ENCODE measurements at regions not wholly inside any gene's neighbourhood (a gene's known extent, or its start where the extent isn't known, plus 50 kb on each side); places are given as distances from the start of the nearest gene placed in this dataset.
"Not testable (repeated sequence)": the region's sequence is repeated elsewhere in the genome, so short reads cannot be mapped to it uniquely, and the experiment has no call there.

DNA sequence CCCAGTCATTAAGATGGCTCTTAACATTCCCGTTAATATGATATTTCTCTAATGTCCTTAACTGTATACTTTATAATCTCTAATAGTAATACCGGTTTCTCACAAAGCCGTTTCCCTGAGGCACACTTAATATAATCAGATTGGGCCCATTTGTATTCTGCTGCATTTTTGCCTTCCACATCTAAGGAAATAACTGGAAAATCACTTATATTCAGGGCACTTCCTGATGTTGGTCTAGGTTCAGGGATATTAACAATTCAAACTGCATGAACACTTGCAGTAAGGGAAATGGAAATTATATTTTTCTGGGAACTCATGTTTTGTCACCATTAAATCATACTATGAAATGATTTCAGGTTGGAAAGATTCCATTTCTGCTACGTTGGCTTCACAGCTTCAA, 119.8 kb downstream of the TPR start:
- Histone ChIP-seq H3K36me3 (ENCODE audit: insufficient read depth, low read length) (no peaks in the 10 kb centered on the region), H3K27ac (ENCODE audit: low read depth, low read length) (no peak overlapping the region), H3K27me3 (ENCODE audit: insufficient read depth, low read length) (no peaks in the 10 kb centered on the region), H3K9me3 (ENCODE audit: control insufficient read depth in 1 of 2, low read length in 2 of 2) (no peaks in the 10 kb centered on the region), H3K4me3 (ENCODE audit: low read length in 2 of 2) (no peak overlapping the region), H3K4me1 (ENCODE audit: insufficient read depth, low read length) (no peaks in the 10 kb centered on the region)
- peaks cover 0 to 12% (median 6%) of the 10 kb centered on the region in 8 donors for H3K9me3 Mint-ChIP-seq
- no peaks in the 10 kb centered on the region for H3K4me1 Mint-ChIP-seq
- no peaks in the 10 kb centered on the region for H3K36me3 Mint-ChIP-seq
- POLR2A ChIA-PET (ENCODE audit: partially characterized antibody), result no interaction called here
- CTCF ChIA-PET (ENCODE audit: partially characterized antibody), result no interaction called here
- no peak overlapping the region for H3K27ac Mint-ChIP-seq
- DNase-seq, result no peak
- H3K27me3 Mint-ChIP-seq, result peaks cover 3 to 7% of the 10 kb centered on the region in 2 donors
- no peak overlapping the region for H3K4me3 Mint-ChIP-seq
- intact Hi-C loops (cut with micrococcal nuclease), result no loop called here

GRCh38 chr1:186250529-186250928, 124.5 kb downstream of the TPR start:
- Histone ChIP-seq H3K27ac (ENCODE audit: low read depth, low read length) (no peak overlapping the region), H3K36me3 (ENCODE audit: insufficient read depth, low read length) (no peaks in the 10 kb centered on the region), H3K4me1 (ENCODE audit: insufficient read depth, low read length) (no peaks in the 10 kb centered on the region), H3K27me3 (ENCODE audit: insufficient read depth, low read length) (no peaks in the 10 kb centered on the region), H3K9me3 (ENCODE audit: control insufficient read depth in 1 of 2, low read length in 2 of 2) (no peaks in the 10 kb centered on the region), H3K4me3 (ENCODE audit: low read length in 2 of 2) (no peak overlapping the region)
- no peak for DNase-seq
- H3K27ac Mint-ChIP-seq, result no peak overlapping the region
- no peaks in the 10 kb centered on the region for H3K4me1 Mint-ChIP-seq
- H3K27me3 Mint-ChIP-seq, result peaks cover 1 to 3% of the 10 kb centered on the region in 2 donors
- peaks cover 2 to 23% (median 10%) of the 10 kb centered on the region in 8 donors for H3K9me3 Mint-ChIP-seq
- intact Hi-C loops (cut with micrococcal nuclease), result no loop called here
- ChIA-PET POLR2A (ENCODE audit: partially characterized antibody) (no interaction called here), CTCF (ENCODE audit: partially characterized antibody) (no interaction called here)
- no peak overlapping the region for H3K4me3 Mint-ChIP-seq
- no peaks in the 10 kb centered on the region for H3K36me3 Mint-ChIP-seq

DNA sequence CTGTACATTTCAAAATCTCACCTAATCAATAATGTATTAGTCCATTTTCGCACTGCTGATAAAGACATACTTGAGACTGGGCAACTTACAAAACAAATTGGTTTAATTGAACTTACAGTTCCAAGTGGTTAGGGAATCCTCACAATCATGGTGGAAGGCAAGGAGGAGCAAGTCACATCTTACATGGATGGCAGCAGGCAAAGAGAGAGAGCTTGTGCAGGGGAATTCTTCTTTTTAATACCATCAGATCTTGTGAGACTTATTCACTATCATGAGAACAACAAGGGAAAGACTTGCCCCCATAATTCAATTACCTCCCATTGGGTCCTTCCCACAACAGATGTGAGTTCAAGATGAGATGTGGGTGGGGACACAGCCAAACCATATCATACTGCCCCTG, 126.4 kb downstream of the TPR start:
- POLR2A ChIA-PET (ENCODE audit: partially characterized antibody); H3K4me3 ChIP-seq (ENCODE audit: low read length in 2 of 2); DNase-seq: not testable (repeated sequence)

DNA sequence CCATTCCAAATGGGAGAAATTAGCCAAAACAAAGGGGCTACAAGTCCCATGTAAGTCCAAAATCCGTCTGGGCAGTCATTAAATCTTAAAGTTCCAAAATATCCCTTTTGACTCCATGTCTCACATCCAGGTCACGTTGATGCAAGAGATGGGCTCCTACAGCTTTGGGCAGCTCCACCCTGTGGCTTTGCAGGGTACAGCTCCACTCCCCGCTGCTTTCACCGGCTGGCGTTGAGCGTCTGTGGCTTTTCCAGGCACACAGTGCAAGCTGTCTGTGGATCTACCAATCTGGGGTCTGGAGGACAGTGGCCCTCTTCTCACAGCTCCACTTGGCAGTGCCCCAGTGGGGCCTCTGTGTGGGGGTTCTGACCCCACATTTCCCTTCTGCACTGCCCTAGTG, 130.2 kb downstream of the TPR start:
- Mint-ChIP-seq H3K9me3 (peaks cover 0 to 13% (median 6%) of the 10 kb centered on the region in 8 donors), H3K4me3 (no peak overlapping the region), H3K36me3 (no peaks in the 10 kb centered on the region), H3K27me3 (peaks cover 0 to 2% of the 10 kb centered on the region in 2 donors), H3K4me1 (no peaks in the 10 kb centered on the region), H3K27ac (no peak overlapping the region)
- no peak for DNase-seq
- Histone ChIP-seq H3K36me3 (ENCODE audit: insufficient read depth, low read length) (no peaks in the 10 kb centered on the region), H3K4me1 (ENCODE audit: insufficient read depth, low read length) (no peaks in the 10 kb centered on the region), H3K27ac (ENCODE audit: low read depth, low read length) (no peak overlapping the region), H3K4me3 (ENCODE audit: low read length in 2 of 2) (no peak overlapping the region), H3K9me3 (ENCODE audit: control insufficient read depth in 1 of 2, low read length in 2 of 2) (no peaks in the 10 kb centered on the region), H3K27me3 (ENCODE audit: insufficient read depth, low read length) (no peaks in the 10 kb centered on the region)
- intact Hi-C loops (cut with micrococcal nuclease), result no loop called here
- ChIA-PET POLR2A (ENCODE audit: partially characterized antibody) (no interaction called here), CTCF (ENCODE audit: partially characterized antibody) (interaction anchor here (1.8 kb wide), 1 partner anchor 8 kb away, joined by 5 read pairs; no protein-coding TSS in a partner anchor)

More for the DNA sequence above, 126.4 kb downstream of the TPR start:
- H3K27me3 Mint-ChIP-seq; H3K4me1 ChIP-seq (ENCODE audit: insufficient read depth, low read length); H3K27ac Mint-ChIP-seq; H3K4me1 Mint-ChIP-seq; CTCF ChIA-PET (ENCODE audit: partially characterized antibody); H3K27me3 ChIP-seq (ENCODE audit: insufficient read depth, low read length); H3K9me3 ChIP-seq (ENCODE audit: control insufficient read depth in 1 of 2, low read length in 2 of 2); intact Hi-C loops (cut with micrococcal nuclease); H3K36me3 Mint-ChIP-seq; H3K4me3 Mint-ChIP-seq; H3K36me3 ChIP-seq (ENCODE audit: insufficient read depth, low read length); H3K27ac ChIP-seq (ENCODE audit: low read depth, low read length): not testable (repeated sequence)
- peaks cover 2 to 23% (median 10%) of the 10 kb centered on the region in 8 donors for H3K9me3 Mint-ChIP-seq
